AG10803 (cell line): ENCODE measurements at regions not wholly inside any gene's neighbourhood (a gene's known extent, or its start where the extent isn't known, plus 50 kb on each side); places are given as distances from the start of the nearest gene placed in this dataset.

ENCODE experiments used
- DNase-seq: peaks from one replicate; pipeline ENCODE4 v3.0.0; 2010; ENCODE audit warnings: low read depth
- H3K4me3 ChIP-seq: 2 replicates; pipeline ENCODE4 v1.5.1; 2011; ENCODE audit warnings: mild to moderate bottlenecking, low read length, control low read depth
- TF ChIP-seq, protein P1 (sequence below): conservative IDR thresholded peaks from 2 replicates; pipeline ENCODE4 v1.5.1; 2011; ENCODE audit warnings: mild to moderate bottlenecking, low read length, control low read depth, inconsistent platforms

DNA sequence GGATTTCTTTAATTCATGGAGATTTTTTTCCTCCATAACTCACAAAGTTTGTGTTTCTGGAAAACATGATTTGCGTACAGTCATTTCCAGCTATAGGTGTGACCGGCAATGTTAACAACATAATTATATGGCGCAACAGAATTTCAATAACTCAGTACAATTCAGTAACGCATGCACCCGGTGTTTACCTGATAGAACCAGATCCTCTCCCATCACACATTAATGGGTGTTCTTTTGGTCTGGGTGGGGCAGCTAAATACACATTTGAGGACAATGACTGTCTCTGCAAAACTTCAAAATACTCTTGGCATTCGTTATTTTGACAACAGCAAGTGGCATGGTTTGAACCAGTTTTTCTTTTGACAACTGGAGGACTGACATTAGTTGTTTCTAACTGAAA lies 102.3 kb downstream of the KLF6 start:
- DNase-seq = no peak
- TF ChIP-seq, protein P1, sequence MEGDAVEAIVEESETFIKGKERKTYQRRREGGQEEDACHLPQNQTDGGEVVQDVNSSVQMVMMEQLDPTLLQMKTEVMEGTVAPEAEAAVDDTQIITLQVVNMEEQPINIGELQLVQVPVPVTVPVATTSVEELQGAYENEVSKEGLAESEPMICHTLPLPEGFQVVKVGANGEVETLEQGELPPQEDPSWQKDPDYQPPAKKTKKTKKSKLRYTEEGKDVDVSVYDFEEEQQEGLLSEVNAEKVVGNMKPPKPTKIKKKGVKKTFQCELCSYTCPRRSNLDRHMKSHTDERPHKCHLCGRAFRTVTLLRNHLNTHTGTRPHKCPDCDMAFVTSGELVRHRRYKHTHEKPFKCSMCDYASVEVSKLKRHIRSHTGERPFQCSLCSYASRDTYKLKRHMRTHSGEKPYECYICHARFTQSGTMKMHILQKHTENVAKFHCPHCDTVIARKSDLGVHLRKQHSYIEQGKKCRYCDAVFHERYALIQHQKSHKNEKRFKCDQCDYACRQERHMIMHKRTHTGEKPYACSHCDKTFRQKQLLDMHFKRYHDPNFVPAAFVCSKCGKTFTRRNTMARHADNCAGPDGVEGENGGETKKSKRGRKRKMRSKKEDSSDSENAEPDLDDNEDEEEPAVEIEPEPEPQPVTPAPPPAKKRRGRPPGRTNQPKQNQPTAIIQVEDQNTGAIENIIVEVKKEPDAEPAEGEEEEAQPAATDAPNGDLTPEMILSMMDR = no peak
- no peak overlapping the region for H3K4me3 ChIP-seq

DNA sequence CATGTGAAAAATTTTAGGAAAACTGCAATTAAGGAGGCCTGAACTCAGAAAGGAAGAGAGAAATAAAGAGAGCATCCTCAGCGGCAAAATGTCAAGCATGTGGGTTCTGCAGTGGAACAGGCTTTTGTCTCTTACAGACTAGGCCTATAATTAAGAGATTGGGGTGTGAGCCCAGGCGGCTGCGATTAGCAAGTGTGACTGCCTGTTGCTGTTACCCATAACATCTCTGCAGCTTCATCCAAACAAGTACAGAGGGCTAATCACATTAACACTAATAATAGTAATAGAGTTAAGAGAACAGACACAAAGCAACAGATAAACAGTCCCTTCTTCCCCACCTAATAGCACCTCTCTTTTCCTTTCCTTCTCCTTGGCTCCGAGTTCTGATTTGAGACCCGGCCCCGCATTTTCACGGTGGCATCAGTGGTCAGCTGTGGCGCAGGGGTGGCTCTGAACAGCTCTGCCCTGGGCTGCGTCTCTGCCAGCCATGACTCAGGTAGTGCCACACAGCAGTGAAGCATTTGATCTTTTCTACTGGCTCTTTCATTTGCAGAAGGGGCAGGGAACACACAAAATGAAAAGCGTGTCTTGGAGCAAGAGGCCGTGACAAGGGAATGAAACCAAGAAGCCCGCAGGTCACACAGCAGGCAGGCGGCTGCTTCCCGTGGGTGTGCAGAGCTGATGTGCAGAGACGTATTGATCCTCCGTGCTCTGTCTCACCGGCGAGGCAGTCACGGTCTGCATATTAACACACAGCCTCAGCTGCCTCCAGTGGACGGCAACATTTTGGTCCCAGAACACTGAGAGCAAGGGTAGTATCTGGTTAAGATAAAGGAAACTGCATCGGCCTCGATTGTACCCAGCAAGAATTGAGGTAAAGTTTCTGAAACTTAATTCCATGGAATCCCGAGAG lies 103.1 kb downstream of the KLF6 start:
- TF ChIP-seq, protein P1 = no peak
- H3K4me3 ChIP-seq = no peak overlapping the region
- DNase-seq = no peak

GRCh38 chr10:3679950-3680629 lies 104.9 kb downstream of the KLF6 start:
- H3K4me3 ChIP-seq = no peak overlapping the region
- no peak for DNase-seq
- TF ChIP-seq, protein P1 = no peak

GRCh38 chr10:3678629-3679227 lies 106.3 kb downstream of the KLF6 start:
- TF ChIP-seq, protein P1 = no peak
- no peak for DNase-seq
- H3K4me3 ChIP-seq = no peak overlapping the region

DNA sequence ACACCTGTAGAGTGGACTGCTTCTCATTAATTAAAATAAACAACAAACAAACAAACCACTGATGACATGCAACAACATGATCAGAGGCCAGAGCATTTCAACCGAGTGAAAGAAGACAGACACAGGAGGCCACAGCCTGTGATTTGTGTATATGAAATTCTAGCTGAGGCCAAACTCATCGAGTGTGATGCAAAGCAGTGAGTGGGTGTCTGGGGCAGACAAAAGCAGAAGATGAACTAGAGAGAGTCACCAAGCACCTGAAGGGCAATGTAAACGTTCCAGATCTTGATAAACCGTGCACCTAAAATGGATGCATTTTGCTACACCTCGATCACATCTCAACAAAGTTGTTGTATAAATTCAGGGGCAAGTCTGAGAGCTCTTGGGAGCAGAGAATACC lies 108.4 kb downstream of the KLF6 start:
- DNase-seq = no peak
- TF ChIP-seq, protein P1 = no peak
- H3K4me3 ChIP-seq = no peak overlapping the region

- no peak overlapping the region for H3K4me3 ChIP-seq
- DNase-seq = peak; percentile 32
- TF ChIP-seq, protein P1 = no peak
These were observed 112.8 kb downstream of the KLF6 start for GRCh38 chr10:3672220-3672619.
